Mesodermal cell (in vitro differentiated cells): ENCODE measurements at regions not wholly inside any gene's neighbourhood (a gene's known extent, or its start where the extent isn't known, plus 50 kb on each side); places are given as distances from the start of the nearest gene placed in this dataset.

Experiments used
- H3K27ac ChIP-seq: 2 replicates; pipeline ENCODE4 v1.7.0; 2013; ENCODE audit warnings: mild to moderate bottlenecking, low read depth, low read length, moderate library complexity; ENCODE audit not compliant: severe bottlenecking
- H3K36me3 ChIP-seq: 2 replicates; pipeline ENCODE4 v1.7.1; 2013; ENCODE audit warnings: mild to moderate bottlenecking, low read length, moderate library complexity; ENCODE audit not compliant: control insufficient read depth, insufficient read depth
- H3K4me1 ChIP-seq: one replicate; pipeline ENCODE4 v1.7.1; 2013; ENCODE audit warnings: mild to moderate bottlenecking, low read length; ENCODE audit not compliant: insufficient read depth, control insufficient read depth, poor library complexity, severe bottlenecking
- H3K4me3 ChIP-seq: 2 replicates; pipeline ENCODE4 v1.7.0; 2013; ENCODE audit warnings: low read length, control low read depth, mild to moderate bottlenecking; ENCODE audit not compliant: insufficient read depth, poor library complexity, severe bottlenecking; ENCODE audit errors: extremely low read depth
- H3K9me3 ChIP-seq: 2 replicates; pipeline ENCODE4 v1.7.1; 2013; ENCODE audit warnings: mild to moderate bottlenecking, low read length, moderate library complexity; ENCODE audit not compliant: control insufficient read depth
- WGBS, 2 experiments: methylation state at CpG; one replicate each; pipeline ENCODE4 v1.1.5; 2013; ENCODE audit warnings: missing lambda C conversion rate in 2 of 2; ENCODE audit not compliant: insufficient coverage in 2 of 2; 5-methylcytosine and 5-hydroxymethylcytosine counted together

- WGBS, 2 experiments: 80 to 88% methylated on average over 5 of the region's 6 CpGs
- no peak overlapping the region for H3K4me3 ChIP-seq
- no peak overlapping the region for H3K27ac ChIP-seq
- no peaks in the 10 kb centered on the region for H3K9me3 ChIP-seq
- no peaks in the 10 kb centered on the region for H3K36me3 ChIP-seq
- no peaks in the 10 kb centered on the region for H3K4me1 ChIP-seq
These were observed 414.0 kb upstream of the KAZN start for GRCh38 chr1:14184454-14184853.

GRCh38 chr1:14189381-14189780 lies 409.1 kb upstream of the KAZN start:
- Histone ChIP-seq H3K4me3 (no peak overlapping the region), H3K4me1 (no peaks in the 10 kb centered on the region), H3K27ac (no peak overlapping the region), H3K9me3 (peaks cover 5% of the 10 kb centered on the region), H3K36me3 (no peaks in the 10 kb centered on the region)
- 100% methylated on average over 1 of the region's 4 CpGs for WGBS, 2 experiments

- no peak overlapping the region for H3K4me3 ChIP-seq
- H3K27ac ChIP-seq: no peak overlapping the region
- no peaks in the 10 kb centered on the region for H3K4me1 ChIP-seq
- H3K36me3 ChIP-seq: no peaks in the 10 kb centered on the region
- WGBS, 2 experiments: 40 to 46% methylated on average over 1 to 2 of the region's 3 CpGs
- peaks cover 5% of the 10 kb centered on the region for H3K9me3 ChIP-seq
These were observed 408.0 kb upstream of the KAZN start for GRCh38 chr1:14190508-14190907.

- Histone ChIP-seq H3K36me3 (no peaks in the 10 kb centered on the region), H3K9me3 (peaks cover 5% of the 10 kb centered on the region), H3K27ac (no peak overlapping the region), H3K4me1 (no peaks in the 10 kb centered on the region), H3K4me3 (no peak overlapping the region)
- WGBS, 2 experiments: 83 to 95% methylated on average over 1 to 2 of the region's 3 CpGs
These were observed 404.0 kb upstream of the KAZN start for GRCh38 chr1:14194511-14194910.

GRCh38 chr1:14205066-14205465 lies 393.4 kb upstream of the KAZN start:
- no peak overlapping the region for H3K4me3 ChIP-seq
- H3K36me3 ChIP-seq: no peaks in the 10 kb centered on the region
- no peaks in the 10 kb centered on the region for H3K4me1 ChIP-seq
- no peaks in the 10 kb centered on the region for H3K9me3 ChIP-seq
- H3K27ac ChIP-seq: no peak overlapping the region
- 92 to 100% methylated on average over 1 of the region's 1 CpG for WGBS, 2 experiments

- Histone ChIP-seq H3K4me1 (peaks cover 4% of the 10 kb centered on the region), H3K27ac (no peak overlapping the region), H3K9me3 (no peaks in the 10 kb centered on the region), H3K4me3 (no peak overlapping the region), H3K36me3 (no peaks in the 10 kb centered on the region)
These were observed 383.3 kb upstream of the KAZN start for GRCh38 chr1:14215151-14215550.

- 83% methylated on average over 1 of the region's 1 CpG; no CpG with 5 or more reads in 1 of the 2 experiments for WGBS, 2 experiments
These were observed 381.1 kb upstream of the KAZN start for GRCh38 chr1:14217384-14217783.

GRCh38 chr1:14220324-14220723 lies 378.2 kb upstream of the KAZN start:
- 83 to 100% methylated on average over 1 to 2 of the region's 4 CpGs for WGBS, 2 experiments
- no peak overlapping the region for H3K27ac ChIP-seq
- peaks cover 4% of the 10 kb centered on the region for H3K4me1 ChIP-seq
- no peak overlapping the region for H3K4me3 ChIP-seq
- no peaks in the 10 kb centered on the region for H3K36me3 ChIP-seq
- H3K9me3 ChIP-seq: no peaks in the 10 kb centered on the region

More at GRCh38 chr1:14217384-14217783, 381.1 kb upstream of the KAZN start:
- H3K4me3 ChIP-seq: no peak overlapping the region
- H3K4me1 ChIP-seq: peaks cover 4% of the 10 kb centered on the region
- no peak overlapping the region for H3K27ac ChIP-seq
- no peaks in the 10 kb centered on the region for H3K36me3 ChIP-seq
- H3K9me3 ChIP-seq: no peaks in the 10 kb centered on the region

- no peak overlapping the region for H3K27ac ChIP-seq
- no peaks in the 10 kb centered on the region for H3K36me3 ChIP-seq
- 100% methylated on average over 1 of the region's 2 CpGs; no CpG with 5 or more reads in 1 of the 2 experiments for WGBS, 2 experiments
- H3K9me3 ChIP-seq: no peaks in the 10 kb centered on the region
- H3K4me1 ChIP-seq: no peaks in the 10 kb centered on the region
- no peak overlapping the region for H3K4me3 ChIP-seq
These were observed 377.7 kb upstream of the KAZN start for GRCh38 chr1:14220811-14221210.

GRCh38 chr1:14222086-14222485 lies 376.4 kb upstream of the KAZN start:
- no peaks in the 10 kb centered on the region for H3K4me1 ChIP-seq
- no peak overlapping the region for H3K4me3 ChIP-seq
- H3K9me3 ChIP-seq: no peaks in the 10 kb centered on the region
- WGBS, 2 experiments: 57% methylated on average over 1 of the region's 6 CpGs; no CpG with 5 or more reads in 1 of the 2 experiments
- no peak overlapping the region for H3K27ac ChIP-seq
- no peaks in the 10 kb centered on the region for H3K36me3 ChIP-seq

- Histone ChIP-seq H3K4me1 (no peaks in the 10 kb centered on the region), H3K27ac (no peak overlapping the region), H3K36me3 (no peaks in the 10 kb centered on the region), H3K4me3 (no peak overlapping the region), H3K9me3 (no peaks in the 10 kb centered on the region)
- 93% methylated on average over 1 of the region's 1 CpG; no CpG with 5 or more reads in 1 of the 2 experiments for whole genome bisulfite sequencing, 2 experiments
These were observed 369.8 kb upstream of the KAZN start for GRCh38 chr1:14228677-14229076.
